GM23338 (cell line): ENCODE measurements at regions not wholly inside any gene's neighbourhood (a gene's known extent, or its start where the extent isn't known, plus 50 kb on each side); places are given as distances from the start of the nearest gene placed in this dataset.

Source experiments
- ATAC-seq: fragments of 200-7000 bp; cut with Tn5 transposase; 3 replicates; pipeline ENCODE4 v1.9.1; 2020
- DNase-seq: peaks from one replicate; pipeline ENCODE4 v3.0.0-alpha.2; 2015; ENCODE audit warnings: low spot score
- H2AFZ ChIP-seq: fragments of 200-600 bp; sonication (generic); 2 replicates; pipeline ENCODE4 v1.8.0; 2016; ENCODE audit warnings: antibody characterized with exemption, mild to moderate bottlenecking, moderate library complexity
- H3F3A ChIP-seq: fragments of 200-600 bp; sonication (generic); replicated peaks from 2 replicates; pipeline ENCODE4 v1.8.0; 2017; ENCODE audit warnings: antibody characterized with exemption, mixed run types, low read depth
- H3K27ac ChIP-seq: fragments of 200-600 bp; sonication (generic); 2 replicates; pipeline ENCODE4 v1.6.1; 2016; ENCODE audit warnings: low read depth
- H3K27me3 ChIP-seq: fragments of 200-600 bp; sonication (generic); 2 replicates; pipeline ENCODE4 v1.8.0; 2016; ENCODE audit warnings: mild to moderate bottlenecking, mixed run types, moderate library complexity; ENCODE audit not compliant: insufficient read depth
- H3K36me3 ChIP-seq: fragments of 200-600 bp; sonication (generic); 2 replicates; pipeline ENCODE4 v1.8.0; 2016; ENCODE audit warnings: mild to moderate bottlenecking; ENCODE audit not compliant: insufficient read depth
- H3K4me1 ChIP-seq: fragments of 200-600 bp; sonication (generic); 2 replicates; pipeline ENCODE4 v1.8.0; 2016; ENCODE audit warnings: mild to moderate bottlenecking, moderate library complexity; ENCODE audit not compliant: insufficient read depth
- H3K4me2 ChIP-seq: fragments of 200-600 bp; sonication (generic); 2 replicates; pipeline ENCODE4 v1.7.1; 2017; ENCODE audit warnings: mixed run types
- H3K4me3 ChIP-seq: fragments of 200-600 bp; sonication (generic); 2 replicates; pipeline ENCODE4 v1.6.1; 2016; ENCODE audit warnings: mixed run types
- H3K79me2 ChIP-seq: fragments of 200-600 bp; sonication (generic); replicated peaks from 2 replicates; pipeline ENCODE4 v1.8.0; 2017; ENCODE audit warnings: mild to moderate bottlenecking; ENCODE audit not compliant: insufficient read depth
- H3K9me2 ChIP-seq: fragments of 200-600 bp; sonication (generic); 2 replicates; pipeline ENCODE4 v1.8.0; 2017; ENCODE audit not compliant: insufficient read depth
- H4K20me1 ChIP-seq: fragments of 200-600 bp; sonication (generic); replicated peaks from 2 replicates; pipeline ENCODE4 v1.8.0; 2017; ENCODE audit warnings: mild to moderate bottlenecking; ENCODE audit not compliant: insufficient read depth
- H3K27ac Mint-ChIP-seq: 2 replicates; pipeline ENCODE4 v1.8.0; 2020; ENCODE audit warnings: inconsistent platforms, mild to moderate bottlenecking, moderate library complexity, mixed read lengths
- H3K27me3 Mint-ChIP-seq: 3 replicates; pipeline ENCODE4 v1.8.0; 2022; ENCODE audit warnings: low read depth, mild to moderate bottlenecking, moderate library complexity, mixed read lengths, inconsistent platforms; ENCODE audit not compliant: insufficient read depth, poor library complexity
- H3K36me3 Mint-ChIP-seq: 3 replicates; pipeline ENCODE4 v1.8.0; 2021; ENCODE audit warnings: low read depth, mild to moderate bottlenecking, inconsistent platforms, moderate library complexity, mixed read lengths
- H3K4me1 Mint-ChIP-seq: 3 replicates; pipeline ENCODE4 v1.8.0; 2020; ENCODE audit warnings: mild to moderate bottlenecking, inconsistent platforms, mixed read lengths
- H3K4me3 Mint-ChIP-seq: 3 replicates; pipeline ENCODE4 v1.8.0; 2021; ENCODE audit warnings: moderate library complexity, mild to moderate bottlenecking, inconsistent platforms, mixed read lengths
- H3K9me3 Mint-ChIP-seq: 3 replicates; pipeline ENCODE4 v1.8.0; 2020; ENCODE audit warnings: moderate library complexity, mild to moderate bottlenecking, inconsistent platforms, mixed read lengths
- CTCF ChIP-seq, 2 experiments: fragments of 200-600 bp in 1 of 2; sonication (generic) in 1 of 2; conservative IDR thresholded peaks; 2 replicates each; pipeline versions ENCODE4 v1.5.1 to v1.6.1; 2016 to 2017; ENCODE audit warnings: antibody characterized with exemption in 2 of 2, low read depth in 2 of 2, mild to moderate bottlenecking in 2 of 2, moderate library complexity in 1 of 2
- ETS1 ChIP-seq: IDR thresholded peaks from 2 replicates; pipeline ENCODE4 v1.6.1; 2016; ENCODE audit warnings: antibody characterized with exemption
- EZH2 ChIP-seq: fragments of 200-600 bp; sonication (generic); IDR thresholded peaks from one replicate; pipeline ENCODE4 v1.8.0; 2017; ENCODE audit warnings: antibody characterized with exemption, mild to moderate bottlenecking, low read depth; ENCODE audit not compliant: unreplicated experiment
- STAT1 ChIP-seq: IDR thresholded peaks from one replicate; pipeline ENCODE4 v1.6.1; 2016; ENCODE audit warnings: antibody characterized with exemption; ENCODE audit not compliant: unreplicated experiment

DNA sequence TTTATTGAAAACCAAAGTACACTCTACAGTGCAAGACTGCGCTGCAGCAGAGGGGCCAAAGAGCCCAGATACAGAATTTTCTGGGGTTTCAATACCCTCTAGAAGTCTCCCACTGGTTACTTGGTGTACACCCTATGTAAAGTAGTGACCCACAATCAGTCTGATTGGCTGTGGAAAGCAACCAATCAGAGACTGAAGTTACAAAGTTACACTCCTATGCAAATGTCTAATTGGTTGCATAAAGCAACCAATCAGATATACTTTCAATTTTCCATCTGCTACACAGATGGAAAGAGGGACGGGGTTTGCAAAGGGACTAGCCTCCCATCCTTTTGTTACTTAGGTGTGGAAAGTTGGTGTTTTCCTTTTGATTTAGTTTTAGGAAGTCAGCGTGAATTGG lies 198.9 kb upstream of the SH3BP4 start:
- no peaks in the 10 kb centered on the region for H3K36me3 Mint-ChIP-seq
- H4K20me1 ChIP-seq = no peaks in the 10 kb centered on the region
- H3K79me2 ChIP-seq = no peaks in the 10 kb centered on the region
- peaks cover 8% of the 10 kb centered on the region for H3K9me3 Mint-ChIP-seq
- H3K27me3 ChIP-seq = no peaks in the 10 kb centered on the region
- ATAC-seq (no peak), DNase-seq (no peak)
- H3K4me2 ChIP-seq = no peak overlapping the region
- H3K36me3 ChIP-seq = no peaks in the 10 kb centered on the region
- H3K4me3 Mint-ChIP-seq = no peak overlapping the region
- TF ChIP-seq EZH2 (no peak), CTCF (conservative IDR thresholded peaks at IDR 0.05; ENCODE audit: low read depth in 2 of 2) (no peak), STAT1 (no peak)
- H3K27me3 Mint-ChIP-seq = no peaks in the 10 kb centered on the region
- H3K9me2 ChIP-seq = peaks cover 4% of the 10 kb centered on the region; the same call in 1 of the 2 replicates
- no peaks in the 10 kb centered on the region; the same call in 1 of the 3 replicates for H3K4me1 Mint-ChIP-seq
- no peaks in the 10 kb centered on the region for H3F3A ChIP-seq
- no peak overlapping the region; the same call in 1 of the 2 replicates for H2AFZ ChIP-seq
- H3K4me1 ChIP-seq = no peaks in the 10 kb centered on the region
- H3K27ac Mint-ChIP-seq = no peak overlapping the region
- no peak overlapping the region for H3K27ac ChIP-seq
- H3K4me3 ChIP-seq = no peak overlapping the region

DNA sequence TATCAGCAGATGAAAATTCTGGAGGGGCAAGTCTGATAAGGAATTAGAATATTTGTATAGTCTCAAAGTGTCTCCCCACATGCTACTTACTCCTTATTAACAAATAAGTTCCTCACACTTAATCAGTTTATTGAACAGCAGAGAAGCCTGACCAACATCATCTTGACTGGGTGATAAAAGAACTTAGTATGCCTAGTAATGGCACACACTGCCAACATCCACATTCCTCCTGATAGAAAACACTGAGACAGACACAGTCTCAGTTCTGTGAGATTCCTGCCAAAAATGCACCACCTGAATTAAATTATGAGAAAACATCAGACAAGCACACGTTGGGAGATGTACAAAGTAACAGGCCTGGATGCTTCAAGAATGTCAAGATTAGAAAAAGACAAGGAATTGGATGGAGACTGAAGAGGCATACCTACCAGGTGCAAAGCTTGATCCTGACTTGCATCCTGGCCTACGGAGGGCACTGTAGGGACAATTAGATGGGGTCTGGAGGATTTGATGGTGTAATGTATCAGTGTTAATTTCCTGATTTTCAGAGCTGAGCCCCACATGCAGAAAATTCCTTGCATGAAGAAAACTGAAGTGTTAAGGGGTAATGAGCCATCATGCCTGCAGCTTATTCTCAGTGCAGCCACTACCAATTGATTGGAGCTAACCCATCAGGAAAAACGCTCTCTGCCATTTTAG lies 200.4 kb upstream of the SH3BP4 start:
- no peaks in the 10 kb centered on the region for H3K36me3 Mint-ChIP-seq
- no peaks in the 10 kb centered on the region for H3F3A ChIP-seq
- H3K79me2 ChIP-seq = no peaks in the 10 kb centered on the region
- peak overlapping the region; percentile 66; the same call in 1 of the 2 replicates for H2AFZ ChIP-seq
- H3K27me3 ChIP-seq = no peaks in the 10 kb centered on the region
- DNase-seq = peak; percentile 50
- no peak overlapping the region for H3K27ac Mint-ChIP-seq
- H3K4me1 ChIP-seq = no peaks in the 10 kb centered on the region
- TF ChIP-seq ETS1 (no peak), CTCF (conservative IDR thresholded peaks at IDR 0.05; ENCODE audit: low read depth in 2 of 2) (peak; percentile 33 to 69; a peak in 3 of 4 replicates)
- no peaks in the 10 kb centered on the region for H3K27me3 Mint-ChIP-seq
- no peak overlapping the region for H3K4me2 ChIP-seq
- no peaks in the 10 kb centered on the region for H3K36me3 ChIP-seq
- H3K4me1 Mint-ChIP-seq = no peaks in the 10 kb centered on the region; the same call in 1 of the 3 replicates
- H3K27ac ChIP-seq = no peak overlapping the region
- H3K9me3 Mint-ChIP-seq = peaks cover 8% of the 10 kb centered on the region
- no peak overlapping the region for H3K4me3 Mint-ChIP-seq
- peaks cover 8% of the 10 kb centered on the region for H3K9me2 ChIP-seq
- peak; percentile 83 for ATAC-seq
- H3K4me3 ChIP-seq = no peak overlapping the region
- H4K20me1 ChIP-seq = no peaks in the 10 kb centered on the region
